Memory B cell (primary cell): ENCODE measurements at regions not wholly inside any gene's neighbourhood (a gene's known extent, or its start where the extent isn't known, plus 50 kb on each side); places are given as distances from the start of the nearest gene placed in this dataset.
A peak's percentile ranks its signal among the peaks of the same experiment; 100 is the strongest.

ENCODE experiments used
- ATAC-seq: fragments of 150-1000 bp; cut with Tn5 transposase; 2 replicates; pipeline ENCODE4 v1.10.0; 2021; ENCODE audit warnings: low read depth, mild to moderate bottlenecking, moderate library complexity
- DNase-seq, 2 donors: peaks; one replicate each; pipeline ENCODE4 v3.0.0; 2022; ENCODE audit warnings: low spot score in 2 of 2
- H3K27ac Mint-ChIP-seq: one replicate; pipeline ENCODE4 v1.8.0; 2022; ENCODE audit warnings: mild to moderate bottlenecking, moderate library complexity, mixed read lengths
- H3K27me3 Mint-ChIP-seq: one replicate; pipeline ENCODE4 v1.8.0; 2022; ENCODE audit warnings: mixed read lengths
- H3K36me3 Mint-ChIP-seq: one replicate; pipeline ENCODE4 v1.8.0; 2022; ENCODE audit warnings: mild to moderate bottlenecking, mixed read lengths
- H3K4me1 Mint-ChIP-seq: one replicate; pipeline ENCODE4 v1.8.0; 2022; ENCODE audit warnings: mixed read lengths
- H3K4me3 Mint-ChIP-seq: one replicate; pipeline ENCODE4 v1.8.0; 2022; ENCODE audit warnings: mild to moderate bottlenecking, moderate library complexity, mixed read lengths
- H3K9me3 Mint-ChIP-seq: one replicate; pipeline ENCODE4 v1.8.0; 2022; ENCODE audit warnings: mixed read lengths

DNA sequence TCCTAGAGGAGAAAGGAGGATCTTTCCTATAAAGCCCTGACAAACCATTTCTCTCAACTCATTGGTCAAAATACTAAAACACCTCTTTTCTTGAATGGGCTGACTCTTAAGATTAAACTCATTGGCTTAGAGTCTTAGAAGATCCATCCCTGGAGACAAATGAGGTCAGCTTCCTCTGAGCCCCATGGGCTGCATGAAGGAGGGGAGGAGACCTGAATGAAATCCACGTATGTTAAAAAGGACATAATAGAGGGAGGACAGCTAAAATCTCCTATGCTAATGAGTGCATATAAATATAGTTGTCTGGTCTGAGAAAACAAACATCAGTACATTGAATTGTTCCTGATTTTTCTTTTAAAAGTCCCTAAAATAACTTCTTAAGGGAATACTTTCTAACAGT is 255.0 kb downstream of the TBL1XR1 start:
- ATAC-seq (no peak), DNase-seq (no peak)
- Mint-ChIP-seq H3K9me3 (no peaks in the 10 kb centered on the region), H3K4me1 (no peaks in the 10 kb centered on the region), H3K4me3 (no peak overlapping the region), H3K27me3 (peaks cover 4% of the 10 kb centered on the region), H3K27ac (no peak overlapping the region), H3K36me3 (no peaks in the 10 kb centered on the region)

DNA sequence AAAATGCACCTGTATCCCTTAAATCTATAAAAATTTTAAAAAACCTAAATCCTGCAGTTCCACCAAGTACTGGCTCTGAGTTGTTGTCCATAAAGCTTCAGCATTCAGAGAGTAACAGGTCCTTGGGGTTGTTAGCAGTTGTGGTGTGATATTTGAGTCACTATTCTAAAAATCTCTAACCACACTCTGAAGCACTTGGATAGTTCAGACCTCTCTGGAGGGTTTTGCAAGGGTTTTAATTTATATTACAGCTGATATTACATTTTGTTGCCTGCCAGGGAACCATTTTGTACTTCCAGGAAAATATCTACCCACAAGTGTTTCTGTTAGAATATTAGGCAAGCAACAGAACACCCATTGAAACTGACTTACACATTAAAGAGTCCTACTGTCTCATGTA is 255.6 kb downstream of the TBL1XR1 start:
- ATAC-seq = no peak
- H3K4me3 Mint-ChIP-seq = no peak overlapping the region
- DNase-seq = no peak

DNA sequence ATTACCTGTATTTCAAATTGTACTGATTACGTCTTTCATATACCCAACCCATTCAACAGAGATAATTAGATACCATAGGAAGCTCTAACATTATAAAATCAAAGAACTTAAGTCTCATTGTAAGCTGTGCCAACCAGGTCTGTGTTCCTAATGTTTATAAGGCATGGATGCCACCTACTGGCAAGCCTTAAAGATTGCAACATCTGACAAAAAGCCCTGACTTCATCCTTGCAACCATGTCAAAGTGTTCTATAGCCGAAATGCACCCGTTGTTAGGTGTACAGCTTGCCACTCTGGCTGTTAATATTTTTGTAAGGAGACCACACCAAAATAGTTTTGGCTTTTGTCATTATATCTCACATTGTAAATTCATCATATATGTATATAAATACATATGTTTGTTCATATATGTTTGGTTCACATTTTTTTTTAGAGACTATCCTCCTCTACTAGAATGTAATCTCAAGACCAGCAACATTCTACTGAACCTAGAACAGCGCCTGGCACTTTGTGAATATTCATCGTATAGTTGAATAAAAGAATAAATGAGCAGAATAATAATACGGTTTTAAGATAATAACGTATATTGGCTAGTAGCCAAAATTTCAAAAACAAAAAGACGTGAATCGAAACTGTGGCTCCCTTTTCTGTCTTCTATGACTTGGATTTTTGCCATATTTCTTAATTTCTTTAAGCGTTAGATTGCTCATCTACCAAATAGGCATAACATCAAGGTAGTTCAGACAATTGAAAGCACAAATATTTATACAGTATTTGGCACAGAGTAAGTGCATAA is 258.1 kb downstream of the TBL1XR1 start:
- ATAC-seq = peak; percentile 71

More for the DNA sequence above, 255.6 kb downstream of the TBL1XR1 start:
- H3K36me3 Mint-ChIP-seq = no peaks in the 10 kb centered on the region
- H3K27me3 Mint-ChIP-seq = peaks cover 7% of the 10 kb centered on the region
- no peaks in the 10 kb centered on the region for H3K9me3 Mint-ChIP-seq
- H3K4me1 Mint-ChIP-seq = no peaks in the 10 kb centered on the region
- no peak overlapping the region for H3K27ac Mint-ChIP-seq

DNA sequence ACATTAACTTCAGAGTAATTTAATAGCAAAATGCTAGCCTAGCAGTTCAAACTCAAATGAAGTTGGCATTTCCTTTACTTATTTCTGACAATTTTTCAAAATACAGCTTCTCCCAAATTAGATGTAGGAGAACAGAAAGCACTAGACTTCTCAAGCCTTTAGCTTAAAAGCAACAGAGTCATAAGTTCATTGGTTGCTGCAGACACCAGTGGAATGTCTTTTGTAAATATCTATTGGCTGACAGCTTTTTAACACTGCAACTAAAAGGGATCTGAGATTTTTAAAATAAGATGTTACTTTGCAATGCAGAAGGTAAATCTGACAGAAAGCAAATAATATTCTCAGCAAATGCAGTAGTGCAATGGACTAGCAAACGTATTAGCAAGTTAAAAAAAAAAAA is 259.3 kb downstream of the TBL1XR1 start:
- no peak for DNase-seq
- Mint-ChIP-seq H3K9me3 (no peaks in the 10 kb centered on the region), H3K4me3 (no peak overlapping the region), H3K4me1 (no peaks in the 10 kb centered on the region), H3K36me3 (no peaks in the 10 kb centered on the region), H3K27ac (no peak overlapping the region), H3K27me3 (peaks cover 13% of the 10 kb centered on the region)
- ATAC-seq = no peak

More for the DNA sequence above, 258.1 kb downstream of the TBL1XR1 start:
- H3K27ac Mint-ChIP-seq = no peak overlapping the region
- no peaks in the 10 kb centered on the region for H3K9me3 Mint-ChIP-seq
- H3K4me3 Mint-ChIP-seq = no peak overlapping the region
- H3K4me1 Mint-ChIP-seq = no peaks in the 10 kb centered on the region
- peak; percentile 16 to 17 for DNase-seq
- no peaks in the 10 kb centered on the region for H3K36me3 Mint-ChIP-seq
- peaks cover 13% of the 10 kb centered on the region for H3K27me3 Mint-ChIP-seq

DNA sequence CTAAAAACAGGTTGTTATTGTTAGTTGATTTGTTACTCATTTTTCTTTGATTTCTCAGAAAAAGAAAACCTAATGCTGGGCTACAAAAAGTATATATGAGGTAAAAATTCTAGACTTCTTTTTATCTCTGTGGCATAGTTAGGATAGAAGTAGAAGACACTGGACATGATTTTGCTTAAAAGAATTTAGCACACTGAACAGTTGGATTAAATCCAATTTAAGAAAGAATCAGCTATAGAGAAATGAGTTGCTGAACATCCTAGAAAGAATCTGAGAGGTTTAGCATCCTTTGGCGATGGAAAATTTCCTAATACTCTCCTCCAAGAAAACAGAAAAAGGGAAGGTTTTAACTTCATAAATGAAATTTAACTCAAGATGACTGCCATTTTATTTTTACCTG is 259.7 kb downstream of the TBL1XR1 start:
- no peaks in the 10 kb centered on the region for H3K36me3 Mint-ChIP-seq
- no peak for ATAC-seq

DNA sequence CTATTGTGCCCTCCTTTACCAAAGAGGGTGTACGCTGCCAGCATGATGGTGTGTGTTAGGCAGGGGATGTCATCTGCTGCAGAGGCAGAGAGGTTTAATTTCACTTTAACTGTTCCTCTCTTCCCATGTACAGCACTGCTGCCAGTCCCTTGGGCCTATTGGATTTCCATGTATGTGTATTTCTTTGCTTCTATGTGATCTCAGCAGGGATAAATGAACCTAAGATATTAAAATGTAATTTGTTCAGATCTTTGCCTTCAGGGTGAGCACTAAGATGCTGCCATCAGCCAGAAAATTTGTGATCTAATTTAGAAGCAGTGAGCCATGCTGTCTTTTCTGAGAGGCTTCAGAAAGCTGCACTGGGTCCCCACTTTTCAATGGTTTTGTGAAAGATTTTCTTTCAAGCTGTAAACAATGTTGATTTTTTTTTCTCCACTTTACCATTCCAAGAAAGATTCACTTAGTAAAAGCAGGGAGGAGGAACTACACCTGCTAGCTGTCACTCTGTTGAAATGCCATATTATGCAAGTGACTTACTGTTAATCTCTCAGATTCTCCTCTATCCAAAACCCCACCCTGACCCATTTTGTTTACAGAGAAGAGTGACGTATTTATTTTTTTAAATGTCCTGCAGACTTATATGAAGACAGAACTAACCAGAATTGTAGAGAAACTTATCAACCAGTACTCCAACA is 261.9 kb downstream of the TBL1XR1 start:
- DNase-seq (no peak), ATAC-seq (no peak)
- Mint-ChIP-seq H3K36me3 (no peaks in the 10 kb centered on the region), H3K4me1 (no peaks in the 10 kb centered on the region), H3K9me3 (no peaks in the 10 kb centered on the region), H3K27ac (no peak overlapping the region), H3K27me3 (peaks cover 11% of the 10 kb centered on the region), H3K4me3 (no peak overlapping the region)

More for the DNA sequence above, 259.7 kb downstream of the TBL1XR1 start:
- Mint-ChIP-seq H3K27me3 (peaks cover 13% of the 10 kb centered on the region), H3K4me3 (no peak overlapping the region), H3K9me3 (no peaks in the 10 kb centered on the region), H3K27ac (no peak overlapping the region), H3K4me1 (no peaks in the 10 kb centered on the region)
- DNase-seq = no peak

DNA sequence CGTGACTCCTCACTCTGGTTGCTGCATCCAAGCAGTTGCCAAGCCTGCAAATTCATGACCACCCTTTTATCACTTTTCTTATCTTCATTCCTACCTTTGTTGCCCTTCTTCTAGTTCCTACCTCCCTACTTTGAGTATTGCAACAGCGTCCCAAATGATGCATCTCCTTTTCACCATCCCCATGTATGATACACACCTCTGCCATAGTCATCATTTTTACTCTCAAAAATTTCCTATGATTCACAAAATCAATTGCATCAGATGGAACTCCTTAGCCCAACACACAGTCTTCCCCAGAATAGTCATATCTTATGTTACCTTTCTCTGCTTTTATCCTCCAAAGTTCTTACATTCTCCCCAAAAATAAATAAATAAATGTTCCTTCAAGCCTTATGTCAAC is 262.6 kb downstream of the TBL1XR1 start:
- Mint-ChIP-seq H3K27ac (no peak overlapping the region), H3K9me3 (no peaks in the 10 kb centered on the region), H3K27me3 (peaks cover 9% of the 10 kb centered on the region), H3K4me1 (no peaks in the 10 kb centered on the region), H3K36me3 (no peaks in the 10 kb centered on the region), H3K4me3 (no peak overlapping the region)
- DNase-seq (no peak), ATAC-seq (no peak)

DNA sequence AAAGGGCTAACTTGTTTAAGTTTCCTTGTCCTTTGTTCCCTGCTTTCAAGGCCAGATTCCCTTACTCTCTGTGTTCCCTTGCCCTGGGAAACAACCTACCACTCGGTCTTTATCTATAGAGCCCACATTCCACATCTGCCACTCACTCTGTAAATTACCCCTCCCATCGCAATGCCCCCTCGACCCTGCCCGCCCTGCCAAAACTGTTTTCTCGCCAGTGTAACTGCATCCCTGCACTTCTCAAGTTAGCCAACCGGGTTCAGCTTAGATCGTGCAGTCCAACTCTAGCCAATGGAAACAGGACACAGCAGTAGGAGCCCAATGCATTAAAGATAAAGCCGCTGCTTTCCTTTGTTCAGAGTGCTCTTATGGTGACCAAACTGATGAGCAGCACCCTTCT is 263.6 kb downstream of the TBL1XR1 start:
- Mint-ChIP-seq H3K36me3 (no peaks in the 10 kb centered on the region), H3K9me3 (no peaks in the 10 kb centered on the region), H3K27me3 (peaks cover 12% of the 10 kb centered on the region), H3K4me1 (no peaks in the 10 kb centered on the region), H3K27ac (no peak overlapping the region), H3K4me3 (no peak overlapping the region)
- no peak for ATAC-seq
- no peak for DNase-seq

DNA sequence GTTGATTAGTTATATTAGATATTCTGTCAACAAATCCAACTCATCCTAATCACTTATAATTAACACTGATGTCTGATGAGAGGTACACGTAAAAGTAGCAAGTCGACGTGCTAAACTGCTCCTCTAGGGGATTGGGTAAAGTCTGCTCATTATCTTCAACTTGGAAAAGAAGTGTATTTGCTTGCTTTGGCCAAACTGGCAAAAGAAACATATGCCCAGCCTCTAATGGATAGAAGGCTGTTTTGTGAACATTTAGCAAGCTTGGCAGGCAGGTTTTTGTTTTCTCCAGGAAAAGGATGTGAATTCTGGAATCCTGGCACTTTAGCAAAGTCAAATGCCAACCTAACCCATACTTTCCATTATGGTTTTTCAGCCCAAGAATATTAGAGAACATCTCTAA is 264.8 kb downstream of the TBL1XR1 start:
- peaks cover 12% of the 10 kb centered on the region for H3K27me3 Mint-ChIP-seq
- DNase-seq (no peak), ATAC-seq (no peak)
- H3K4me3 Mint-ChIP-seq = no peak overlapping the region
- H3K9me3 Mint-ChIP-seq = no peaks in the 10 kb centered on the region
- no peaks in the 10 kb centered on the region for H3K4me1 Mint-ChIP-seq
- no peaks in the 10 kb centered on the region for H3K36me3 Mint-ChIP-seq
- H3K27ac Mint-ChIP-seq = no peak overlapping the region

DNA sequence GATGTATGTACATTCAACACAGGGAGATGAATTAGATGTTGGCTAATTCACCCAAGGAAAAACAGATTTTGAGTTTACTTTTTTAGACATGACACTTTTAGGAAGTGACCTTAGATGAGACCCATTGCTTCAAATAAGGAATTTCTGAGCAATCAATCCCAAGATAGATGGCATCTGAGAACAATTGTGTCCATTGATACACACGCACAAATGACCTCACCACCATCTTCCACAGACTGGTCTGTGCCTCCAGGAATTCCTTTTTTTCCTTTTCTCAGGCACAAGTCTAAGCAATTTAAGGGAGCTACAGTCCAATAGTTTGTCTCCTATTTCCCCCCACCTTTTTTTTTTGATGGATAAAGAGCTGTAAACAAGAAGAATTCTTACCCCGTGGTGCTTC is 265.3 kb downstream of the TBL1XR1 start:
- H3K27me3 Mint-ChIP-seq = peaks cover 12% of the 10 kb centered on the region
- ATAC-seq (no peak), DNase-seq (no peak)
- H3K36me3 Mint-ChIP-seq = no peaks in the 10 kb centered on the region
- no peaks in the 10 kb centered on the region for H3K4me1 Mint-ChIP-seq
- no peak overlapping the region for H3K4me3 Mint-ChIP-seq
- H3K27ac Mint-ChIP-seq = no peak overlapping the region
- H3K9me3 Mint-ChIP-seq = no peaks in the 10 kb centered on the region

DNA sequence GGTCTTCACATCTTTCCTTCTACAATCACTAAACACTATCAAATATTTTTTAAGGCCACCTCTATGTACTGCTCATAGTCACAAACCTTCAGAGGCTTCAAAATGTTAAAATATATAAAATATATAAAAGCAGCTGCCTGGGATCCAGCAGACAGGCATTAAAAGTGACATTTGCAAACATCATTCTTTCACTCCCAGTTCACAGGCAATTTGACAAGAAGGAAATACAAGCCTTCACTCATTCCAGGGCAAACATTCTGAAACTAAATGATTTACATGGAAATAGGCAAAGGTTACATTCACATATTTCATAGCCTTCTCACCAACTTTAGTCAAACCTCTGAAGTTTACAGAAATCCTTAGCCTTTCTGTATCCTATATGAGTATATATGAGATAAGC is 266.3 kb downstream of the TBL1XR1 start:
- DNase-seq = no peak
- no peak for ATAC-seq
- Mint-ChIP-seq H3K4me1 (no peaks in the 10 kb centered on the region), H3K9me3 (no peaks in the 10 kb centered on the region), H3K27me3 (peaks cover 7% of the 10 kb centered on the region), H3K27ac (no peak overlapping the region), H3K36me3 (no peaks in the 10 kb centered on the region), H3K4me3 (no peak overlapping the region)

DNA sequence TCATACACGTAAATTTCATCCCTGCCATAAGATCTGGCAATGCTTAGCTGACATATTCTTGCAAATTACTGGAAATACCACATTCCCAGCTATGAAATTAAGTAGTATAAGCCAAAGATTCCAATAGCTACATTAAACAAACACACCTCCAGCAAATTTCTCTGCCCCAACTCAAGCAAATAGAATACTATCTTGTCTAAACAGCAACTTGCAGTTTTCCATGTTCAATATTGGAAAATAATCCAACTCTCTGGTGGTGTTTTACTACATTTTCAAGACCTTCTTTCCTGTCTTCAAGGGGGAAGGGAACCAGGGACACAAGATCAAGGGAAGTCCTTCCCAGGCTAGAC is 268.7 kb downstream of the TBL1XR1 start:
- DNase-seq (no peak), ATAC-seq (no peak)
- Mint-ChIP-seq H3K27me3 (peaks cover 3% of the 10 kb centered on the region), H3K27ac (no peak overlapping the region), H3K9me3 (no peaks in the 10 kb centered on the region), H3K36me3 (no peaks in the 10 kb centered on the region), H3K4me3 (no peak overlapping the region), H3K4me1 (no peaks in the 10 kb centered on the region)

DNA sequence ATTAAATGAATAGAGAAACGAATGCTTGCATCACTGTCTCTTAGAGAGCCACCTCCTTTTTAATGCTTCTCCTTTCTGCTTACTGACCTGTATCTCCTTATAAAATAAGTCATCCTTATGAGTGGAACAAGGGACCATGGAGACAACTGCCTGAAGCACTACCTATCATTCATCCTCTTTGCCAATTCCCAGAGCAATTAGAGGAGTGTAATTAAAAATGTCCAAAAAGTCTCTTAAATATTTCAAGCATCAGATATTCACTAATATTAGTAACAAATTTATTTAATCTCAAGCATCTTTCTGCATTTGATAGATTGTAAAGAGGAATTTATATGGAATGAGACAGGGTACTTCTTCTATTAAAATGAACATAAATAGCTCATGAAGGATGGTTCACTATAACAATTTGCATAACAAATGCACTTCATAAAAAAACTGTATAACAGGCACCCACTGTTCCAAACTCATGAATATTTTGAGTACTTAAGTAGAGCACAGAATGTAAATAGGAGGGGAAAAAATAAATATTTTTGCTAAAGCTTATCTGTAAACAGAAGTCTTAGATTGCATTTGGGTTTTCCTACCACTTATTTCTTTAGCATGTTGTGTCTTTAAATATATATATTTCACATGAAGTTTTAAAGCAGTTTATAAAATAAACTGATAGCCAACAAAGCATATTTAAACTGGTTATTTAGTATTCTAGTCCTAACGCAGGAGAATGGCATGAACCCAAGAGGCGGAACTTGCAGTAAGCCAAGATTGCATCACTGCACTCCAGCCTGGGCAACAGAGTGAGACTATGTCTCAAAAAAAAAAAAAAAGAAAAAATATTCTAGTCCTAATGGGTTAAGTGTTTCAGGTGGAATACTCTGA is 269.3 kb downstream of the TBL1XR1 start:
- no peak for DNase-seq
- H3K9me3 Mint-ChIP-seq = no peaks in the 10 kb centered on the region
- peaks cover 3% of the 10 kb centered on the region for H3K27me3 Mint-ChIP-seq
- no peak overlapping the region for H3K27ac Mint-ChIP-seq
- H3K4me3 Mint-ChIP-seq = no peak overlapping the region
- no peaks in the 10 kb centered on the region for H3K36me3 Mint-ChIP-seq
- no peaks in the 10 kb centered on the region for H3K4me1 Mint-ChIP-seq
- ATAC-seq = no peak

DNA sequence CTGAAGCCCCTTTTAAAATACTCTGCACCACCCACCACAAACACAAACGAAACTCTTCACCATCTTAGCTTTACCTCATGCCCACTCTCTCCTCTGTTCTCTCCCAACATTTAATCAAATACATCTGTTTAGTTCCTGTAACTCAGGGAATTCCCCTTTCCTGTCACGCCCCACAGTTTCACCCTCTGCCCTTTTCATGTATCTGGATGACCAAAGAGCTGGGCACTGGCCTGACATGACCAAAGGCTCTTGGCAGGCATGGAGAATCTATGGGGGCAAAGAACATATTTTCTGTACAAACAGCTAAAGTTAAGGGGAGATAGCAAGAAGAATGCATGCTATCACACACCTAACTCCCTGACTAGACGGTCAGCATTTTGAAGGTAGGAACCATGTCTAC is 270.0 kb downstream of the TBL1XR1 start:
- Mint-ChIP-seq H3K4me1 (no peaks in the 10 kb centered on the region), H3K27ac (no peak overlapping the region), H3K9me3 (no peaks in the 10 kb centered on the region), H3K36me3 (no peaks in the 10 kb centered on the region), H3K27me3 (peaks cover 6% of the 10 kb centered on the region), H3K4me3 (no peak overlapping the region)
- ATAC-seq = no peak
- no peak for DNase-seq
